ENCODE measurements at regions not wholly inside any gene's neighbourhood (a gene's known extent, or its start where the extent isn't known, plus 50 kb on each side); places are given as distances from the start of the nearest gene placed in this dataset.

GRCh38 chr9:25557645-25558300 lies 120.5 kb downstream of the TUSC1 start:
- no peak overlapping the region for H3K4me3 ChIP-seq (ENCODE audit: low read depth, low read length, poor library complexity, severe bottlenecking)
- H3K27me3 ChIP-seq (replicated peaks; ENCODE audit: insufficient read depth, low read depth, low read length, poor library complexity) = no peaks in the 10 kb centered on the region
- H3K4me1 ChIP-seq (ENCODE audit: insufficient read depth, low read length, poor library complexity, severe bottlenecking) = no peaks in the 10 kb centered on the region
- H3K27ac ChIP-seq (ENCODE audit: low read depth, low read length, poor library complexity, severe bottlenecking) = no peak overlapping the region
- H3K9me3 ChIP-seq (ENCODE audit: low read depth, low read length, poor library complexity, severe bottlenecking) = no peaks in the 10 kb centered on the region
- POLR2A ChIA-PET (ENCODE audit: low non-redundant PET) = no interaction called here
- BruUV-seq (replicated peaks) = no TSS peak
- no peaks in the 10 kb centered on the region for H3K36me3 ChIP-seq (ENCODE audit: insufficient read depth, low read length, poor library complexity, severe bottlenecking)
- CTCF ChIA-PET = no interaction called here
- no peak for DNase-seq (ENCODE audit: low spot score)
- no peak for TF ChIP-seq EZH2 (IDR thresholded peaks at IDR 0.05; ENCODE audit: borderline replicate concordance, low read depth, low read length, poor library complexity, severe bottlenecking)
- TF ChIP-seq CTCF (conservative IDR thresholded peaks at IDR 0.05; ENCODE audit: low read depth, low read length) = no peak
- intact Hi-C loops (cut with micrococcal nuclease; ENCODE audit: unreplicated experiment) = no loop called here

GRCh38 chr9:25556540-25556939 lies 121.7 kb downstream of the TUSC1 start:
- intact Hi-C loops (cut with micrococcal nuclease; ENCODE audit: unreplicated experiment) = no loop called here
- no TSS peak for BruUV-seq (replicated peaks)

GRCh38 chr9:25548847-25549246 lies 129.4 kb downstream of the TUSC1 start:
- no TSS peak for BruUV-seq (replicated peaks)
- intact Hi-C loops (cut with micrococcal nuclease; ENCODE audit: unreplicated experiment) = no loop called here
- Histone ChIP-seq H3K4me1 (ENCODE audit: insufficient read depth, low read length, poor library complexity, severe bottlenecking) (no peaks in the 10 kb centered on the region), H3K4me3 (ENCODE audit: low read depth, low read length, poor library complexity, severe bottlenecking) (no peak overlapping the region), H3K36me3 (ENCODE audit: insufficient read depth, low read length, poor library complexity, severe bottlenecking) (no peaks in the 10 kb centered on the region), H3K27me3 (replicated peaks; ENCODE audit: insufficient read depth, low read depth, low read length, poor library complexity) (no peaks in the 10 kb centered on the region), H3K9me3 (ENCODE audit: low read depth, low read length, poor library complexity, severe bottlenecking) (no peaks in the 10 kb centered on the region), H3K27ac (ENCODE audit: low read depth, low read length, poor library complexity, severe bottlenecking) (no peak overlapping the region)
- DNase-seq (ENCODE audit: low spot score) = no peak
- ChIA-PET CTCF (no interaction called here), POLR2A (ENCODE audit: low non-redundant PET) (no interaction called here)
- TF ChIP-seq EZH2 (IDR thresholded peaks at IDR 0.05; ENCODE audit: borderline replicate concordance, low read depth, low read length, poor library complexity, severe bottlenecking) = no peak
- no peak for TF ChIP-seq CTCF (conservative IDR thresholded peaks at IDR 0.05; ENCODE audit: low read depth, low read length)

More at GRCh38 chr9:25556540-25556939, 121.7 kb downstream of the TUSC1 start:
- Histone ChIP-seq H3K27ac (ENCODE audit: low read depth, low read length, poor library complexity, severe bottlenecking) (no peak overlapping the region), H3K4me3 (ENCODE audit: low read depth, low read length, poor library complexity, severe bottlenecking) (no peak overlapping the region), H3K27me3 (replicated peaks; ENCODE audit: insufficient read depth, low read depth, low read length, poor library complexity) (no peaks in the 10 kb centered on the region), H3K36me3 (ENCODE audit: insufficient read depth, low read length, poor library complexity, severe bottlenecking) (no peaks in the 10 kb centered on the region), H3K4me1 (ENCODE audit: insufficient read depth, low read length, poor library complexity, severe bottlenecking) (no peaks in the 10 kb centered on the region), H3K9me3 (ENCODE audit: low read depth, low read length, poor library complexity, severe bottlenecking) (no peaks in the 10 kb centered on the region)
- POLR2A ChIA-PET (ENCODE audit: low non-redundant PET) = no interaction called here
- CTCF ChIA-PET = no interaction called here
- TF ChIP-seq CTCF (conservative IDR thresholded peaks at IDR 0.05; ENCODE audit: low read depth, low read length) (no peak), EZH2 (IDR thresholded peaks at IDR 0.05; ENCODE audit: borderline replicate concordance, low read depth, low read length, poor library complexity, severe bottlenecking) (no peak)
- DNase-seq (ENCODE audit: low spot score) = no peak

Measured in A673 (cell line).